GOT3 (cell line): ENCODE measurements at regions not wholly inside any gene's neighbourhood (a gene's known extent, or its start where the extent isn't known, plus 50 kb on each side); places are given as distances from the start of the nearest gene placed in this dataset.
"Not testable (repeated sequence)": the region's sequence is repeated elsewhere in the genome, so short reads cannot be mapped to it uniquely, and the experiment has no call there.

Experiments
- DNase-seq: peaks from one replicate; lab custom pipeline; 2025; ENCODE audit warnings: mixed read lengths; lab: John Stamatoyannopoulos, UW

DNA sequence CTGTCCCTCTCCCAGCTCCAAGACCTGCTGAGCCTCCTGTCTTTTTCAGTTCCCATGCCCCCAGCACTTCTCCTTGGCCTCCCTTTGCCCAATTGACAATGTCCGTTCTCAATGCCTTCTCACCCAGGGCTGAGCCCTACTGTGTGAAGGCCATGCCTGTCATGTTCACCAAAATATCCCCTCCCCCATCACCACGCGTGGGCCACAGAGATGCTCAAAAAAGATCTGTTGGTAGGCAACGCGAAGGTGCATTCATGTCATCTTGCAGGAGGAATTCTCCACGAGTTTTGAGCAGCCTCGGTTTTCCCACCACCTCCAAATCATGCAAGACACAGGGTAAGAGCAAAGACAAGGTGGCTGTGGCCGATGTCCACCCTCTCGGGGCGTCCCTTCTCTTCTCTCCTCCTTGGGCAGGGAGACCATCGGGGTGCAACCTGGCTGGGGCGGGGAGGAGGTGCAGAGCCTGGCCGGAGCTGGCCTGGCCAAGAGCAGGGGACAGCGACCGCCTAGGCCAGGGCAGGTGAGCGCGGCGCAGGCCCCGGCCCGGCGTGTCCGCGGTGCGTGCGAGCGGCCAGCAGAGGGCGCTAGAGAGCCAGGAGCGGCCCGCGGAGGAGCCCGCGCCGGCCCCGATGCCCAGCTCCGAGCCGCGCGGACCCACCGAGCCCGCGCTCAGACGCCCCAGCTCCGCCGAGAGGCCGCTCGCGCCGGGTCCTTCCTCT is 56.3 kb upstream of the KRTAP5-11 start:
- not testable (repeated sequence) for DNase-seq

DNA sequence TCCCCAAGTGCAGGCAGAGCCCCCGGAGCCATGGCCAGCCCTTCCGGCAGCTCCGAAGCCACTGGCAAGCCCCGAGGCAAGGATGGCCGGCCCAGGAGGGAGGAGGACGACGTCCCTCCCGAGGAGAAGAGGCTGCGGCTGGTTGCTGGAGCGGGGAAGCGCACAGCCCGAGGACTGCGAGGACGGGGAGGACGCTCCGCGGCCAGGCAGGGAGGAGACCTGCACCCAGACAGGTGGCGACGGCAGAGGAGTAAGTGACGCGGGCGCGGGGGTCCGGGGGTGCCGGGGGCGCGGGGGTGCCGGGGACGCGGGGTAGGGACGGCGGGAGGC is 56.8 kb upstream of the KRTAP5-11 start:
- not testable (repeated sequence) for DNase-seq

DNA sequence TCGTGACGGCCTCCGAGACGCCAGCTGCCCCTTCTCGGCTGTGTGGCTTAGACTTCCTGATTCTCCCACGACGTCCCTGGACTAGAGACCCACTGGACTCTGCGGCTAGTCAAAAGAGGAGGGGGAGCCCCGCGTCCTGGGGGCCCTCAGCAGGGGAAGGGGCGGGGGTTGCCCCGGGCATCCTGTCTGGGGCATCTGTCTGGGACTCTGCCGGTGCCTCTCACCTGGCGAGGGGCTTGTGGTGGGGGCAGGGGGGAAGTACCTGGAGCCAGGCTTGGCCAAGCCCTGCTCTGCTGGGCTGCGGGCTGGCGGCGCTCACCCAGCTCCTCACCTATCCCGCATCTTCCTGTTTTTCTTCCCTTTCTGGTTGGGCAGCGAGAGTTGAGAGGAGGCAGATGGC is 57.2 kb upstream of the KRTAP5-11 start:
- DNase-seq = not testable (repeated sequence)

DNA sequence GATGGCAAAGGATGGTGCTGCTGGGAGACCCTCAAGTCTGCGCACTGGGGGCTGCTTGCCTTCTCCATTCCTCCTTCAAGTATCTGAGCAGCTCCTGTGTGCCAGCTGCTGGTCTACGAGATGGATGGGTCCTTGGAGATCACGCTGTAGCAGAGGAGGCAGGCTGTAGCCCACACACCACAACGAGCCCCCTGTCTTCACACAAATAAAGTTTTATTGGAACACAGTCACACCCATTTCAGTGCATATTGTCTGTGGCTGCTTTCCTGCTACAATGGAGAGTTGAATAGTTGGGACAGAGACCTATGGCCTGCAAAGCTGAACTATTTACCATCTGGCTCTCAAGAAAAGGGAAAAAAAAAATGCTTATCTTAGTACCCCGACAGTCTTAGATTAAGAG is 64.4 kb upstream of the KRTAP5-11 start:
- DNase-seq = not testable (repeated sequence)

DNA sequence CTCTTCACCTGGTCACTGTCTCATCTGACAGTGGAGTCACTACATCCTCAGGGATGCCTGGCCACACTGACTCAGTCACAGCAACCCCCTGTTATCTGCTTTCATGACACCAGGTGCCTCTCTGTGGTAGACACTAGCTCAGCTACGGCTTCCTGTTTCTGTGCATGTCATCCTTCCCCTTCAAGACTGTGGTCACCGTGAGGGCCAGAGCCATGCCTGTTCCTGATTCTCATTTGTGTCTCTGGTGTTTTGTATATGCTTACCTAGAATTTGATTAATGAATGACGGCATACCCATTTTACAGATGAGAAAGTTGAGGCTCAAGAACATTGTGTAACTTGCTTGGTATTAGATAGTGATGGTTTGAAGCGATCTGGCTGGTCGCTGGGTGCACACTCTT is 70.3 kb upstream of the KRTAP5-11 start:
- not testable (repeated sequence) for DNase-seq

DNA sequence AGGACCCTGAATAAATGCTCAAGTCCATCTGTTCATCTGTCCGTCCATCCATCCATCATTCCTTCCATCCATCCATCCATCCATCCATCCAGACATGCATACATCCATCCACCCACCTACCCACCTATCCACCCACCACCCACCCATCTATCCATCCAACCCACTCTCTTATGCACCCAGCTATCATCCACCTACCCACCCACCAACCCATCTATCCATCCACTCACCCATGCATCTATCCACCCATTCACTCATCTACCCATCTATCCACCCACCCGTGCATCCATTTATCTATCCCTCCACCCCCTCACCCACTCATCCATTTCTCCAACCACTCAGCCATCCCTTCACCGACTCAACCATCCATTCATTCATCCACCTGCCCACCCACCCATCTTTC is 71.7 kb upstream of the KRTAP5-11 start:
- not testable (repeated sequence) for DNase-seq

DNA sequence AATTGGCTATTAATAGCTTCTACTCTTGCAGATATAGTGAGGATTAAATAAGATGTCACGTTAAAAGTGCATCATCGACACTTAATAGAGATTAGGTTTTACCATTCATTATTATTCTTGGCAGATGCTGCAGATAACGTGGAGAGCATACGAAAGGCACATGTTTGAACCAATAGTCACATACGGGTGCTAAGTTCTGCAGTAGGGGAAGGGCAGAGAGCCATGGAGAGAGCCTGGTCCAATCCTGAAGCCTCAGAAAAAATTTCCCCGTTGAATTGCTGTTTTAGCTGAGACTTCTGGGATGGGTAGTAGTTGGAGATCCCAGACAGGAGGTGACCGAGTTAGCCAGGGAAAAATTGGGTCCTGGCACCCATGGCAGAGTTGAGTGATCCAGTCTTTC is 72.4 kb upstream of the KRTAP5-11 start:
- not testable (repeated sequence) for DNase-seq

DNA sequence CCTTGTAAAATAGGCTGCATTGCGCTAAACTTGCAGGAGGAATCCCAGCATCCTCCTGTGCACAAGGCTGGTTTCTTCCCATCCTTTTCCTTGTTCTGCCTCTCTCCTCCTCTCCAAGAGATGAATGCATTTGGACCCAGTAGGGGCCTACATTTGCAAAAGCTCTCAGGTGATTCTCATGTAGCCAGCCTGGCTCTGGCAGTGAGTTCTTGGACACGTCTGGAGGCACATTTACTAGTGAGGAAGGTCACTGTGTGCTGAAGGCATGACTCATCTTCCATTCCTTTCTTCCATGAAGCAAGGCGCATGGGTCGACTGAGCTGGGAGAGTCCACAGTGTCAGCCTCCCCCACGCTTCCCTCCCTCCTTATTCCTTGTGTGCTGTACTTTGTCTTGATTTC is 73.8 kb upstream of the KRTAP5-11 start:
- not testable (repeated sequence) for DNase-seq

DNA sequence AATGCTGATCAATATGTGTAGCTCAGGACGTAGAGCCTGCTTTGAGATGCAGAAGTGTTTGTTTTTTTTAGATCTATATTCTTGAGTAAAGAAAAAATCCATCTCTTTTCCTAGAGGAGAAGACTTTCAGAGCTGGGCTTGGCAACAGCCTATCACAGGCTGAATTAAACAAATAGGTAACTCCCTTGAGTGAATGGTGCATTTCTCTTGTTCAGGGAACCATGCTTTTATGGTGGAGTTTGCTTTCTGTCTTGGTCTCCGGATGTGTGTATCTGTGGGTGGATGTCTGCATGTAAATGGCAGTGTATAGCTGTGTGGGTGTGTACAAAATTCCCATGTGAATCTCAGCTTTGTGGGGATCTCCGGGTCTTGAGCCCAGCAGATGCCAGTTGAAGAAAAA is 82.3 kb upstream of the KRTAP5-11 start:
- not testable (repeated sequence) for DNase-seq

DNA sequence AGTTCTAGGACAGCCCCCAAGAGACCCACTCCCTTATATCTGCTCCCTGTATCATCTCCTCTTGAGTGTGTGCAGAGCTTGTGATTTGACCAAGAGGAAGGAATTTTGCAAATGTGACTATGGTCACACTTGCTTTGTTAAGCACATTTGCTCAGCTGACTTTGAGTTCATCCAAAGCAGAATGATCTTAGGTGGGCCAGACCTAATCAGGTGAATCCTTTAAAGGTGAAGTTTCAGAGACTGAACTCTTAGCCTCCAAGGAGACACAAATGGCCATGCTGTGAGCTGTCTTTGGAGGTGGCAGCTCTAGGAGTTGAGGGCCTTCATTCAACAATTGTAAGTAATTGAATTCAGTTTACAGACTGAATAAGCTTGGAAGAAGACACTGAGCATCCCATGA is 115.4 kb upstream of the KRTAP5-11 start:
- DNase-seq = not testable (repeated sequence)

DNA sequence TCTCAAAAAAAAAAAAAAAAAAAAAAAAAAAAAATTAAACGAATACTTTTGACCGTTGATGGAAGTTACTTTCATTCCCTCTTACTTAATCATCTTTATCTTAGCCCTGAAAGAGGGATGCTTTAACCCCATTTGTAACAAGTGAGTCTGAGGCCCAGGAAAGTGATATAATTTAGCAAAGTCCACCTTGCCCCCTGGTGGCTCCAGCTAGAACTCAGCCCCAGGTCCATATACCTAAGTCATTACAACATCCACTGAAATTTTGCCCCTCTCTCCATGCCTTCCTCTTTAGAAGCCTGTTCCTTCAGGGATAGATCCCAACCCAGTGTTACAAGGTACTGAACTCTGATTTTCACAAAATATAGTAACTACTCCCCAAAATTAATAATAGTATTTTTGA is 116.3 kb upstream of the KRTAP5-11 start:
- DNase-seq = not testable (repeated sequence)

DNA sequence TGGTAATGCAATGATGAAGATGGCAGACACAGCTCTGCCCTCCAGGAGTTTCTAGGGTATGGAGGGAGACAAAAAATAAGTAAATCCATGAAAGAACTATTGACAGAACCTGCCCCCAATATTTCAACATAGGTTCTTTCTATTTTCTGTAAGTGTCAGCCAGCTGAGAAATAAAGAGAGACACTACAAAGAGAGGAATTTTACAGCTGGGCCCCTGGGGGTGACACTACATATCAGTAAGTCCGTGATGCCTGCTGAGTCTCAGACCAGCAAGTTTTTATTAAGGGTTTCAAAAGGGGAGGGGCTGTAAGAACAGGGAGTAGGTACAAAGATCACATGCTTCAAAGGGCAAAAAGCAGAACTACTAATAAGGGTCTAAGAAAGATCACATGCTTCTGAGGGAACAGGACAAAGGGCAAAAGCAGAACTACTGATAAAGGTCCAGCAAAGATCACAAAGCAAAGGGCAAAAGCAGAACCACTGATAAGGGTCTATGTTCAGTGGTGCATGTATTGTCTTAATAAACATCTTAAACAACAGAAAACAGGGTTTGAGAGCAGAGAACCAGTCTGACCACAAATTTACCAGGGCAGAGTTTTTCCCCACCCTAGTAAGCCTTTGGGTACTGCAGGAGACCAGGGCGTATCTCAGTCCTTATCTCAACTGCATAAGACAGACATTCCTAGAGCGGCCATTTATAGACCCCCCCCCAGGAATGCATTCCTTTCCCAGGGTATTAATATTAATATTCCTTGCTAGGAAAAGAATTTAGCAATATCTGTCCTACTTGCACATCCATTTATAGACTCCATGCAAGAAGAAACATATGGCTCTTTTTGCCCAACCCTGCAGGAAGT is 119.0 kb upstream of the KRTAP5-11 start:
- not testable (repeated sequence) for DNase-seq

DNA sequence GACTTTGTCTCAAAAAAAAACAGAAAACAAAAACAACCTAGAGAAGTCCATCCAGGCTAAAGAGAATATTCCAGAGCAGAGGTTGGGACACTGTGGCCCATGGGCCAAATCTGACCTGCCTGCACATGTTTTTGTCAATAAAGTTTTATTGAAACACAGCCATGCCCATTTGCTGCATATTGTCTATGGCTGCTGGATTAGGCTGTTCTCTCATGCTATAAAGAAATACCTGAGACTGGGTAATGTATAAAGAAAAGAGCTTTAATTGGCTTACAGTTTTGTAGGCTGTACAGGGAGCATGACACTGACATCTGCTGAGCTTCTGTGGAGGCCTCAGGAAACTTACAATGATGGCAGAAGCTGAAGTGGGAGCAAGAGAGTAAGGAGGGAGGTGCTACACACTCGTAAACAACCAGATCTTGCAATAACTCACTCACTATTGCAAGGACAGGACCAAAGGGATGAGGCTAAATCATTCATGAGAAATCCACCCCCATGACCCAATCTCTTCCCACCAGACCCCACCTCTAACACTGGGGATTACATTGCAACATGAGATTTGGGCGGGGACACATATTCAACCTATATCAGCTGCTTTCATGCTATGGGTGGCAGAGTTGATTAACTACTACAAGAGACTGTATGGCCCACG is 122.5 kb upstream of the KRTAP5-11 start:
- DNase-seq = not testable (repeated sequence)

DNA sequence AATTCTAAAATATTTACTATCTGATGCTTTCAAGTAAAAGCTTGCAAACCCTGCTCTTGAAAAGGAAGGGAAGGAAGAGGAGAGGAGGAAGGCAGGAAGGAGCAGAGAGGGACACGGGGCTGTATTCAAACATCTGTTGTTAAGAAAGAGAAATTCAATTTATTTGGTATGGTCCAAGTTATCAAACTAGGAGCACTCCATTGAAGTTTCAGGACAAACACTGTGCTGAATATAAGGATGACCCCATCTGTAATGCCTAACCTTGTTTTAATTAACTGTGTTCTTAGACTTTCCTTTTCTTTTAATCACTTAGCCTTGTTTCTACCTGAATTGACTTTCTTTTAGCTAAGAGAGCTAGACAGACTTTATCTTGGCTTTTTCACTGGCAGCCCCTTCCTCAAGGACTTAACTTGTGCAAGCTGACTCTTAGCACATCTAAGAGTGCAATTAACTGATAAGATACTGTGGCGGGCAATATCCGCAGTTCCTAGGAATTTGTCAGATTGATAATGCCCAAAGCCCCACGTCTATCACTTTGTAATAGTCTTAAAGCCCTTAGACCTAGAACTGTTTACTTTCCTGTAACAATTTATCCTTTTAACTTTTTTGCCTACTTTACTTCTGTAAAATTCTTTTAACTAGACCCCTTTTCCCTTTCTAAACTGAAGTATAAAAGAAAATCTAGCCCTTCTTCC is 123.2 kb upstream of the KRTAP5-11 start:
- DNase-seq = not testable (repeated sequence)

DNA sequence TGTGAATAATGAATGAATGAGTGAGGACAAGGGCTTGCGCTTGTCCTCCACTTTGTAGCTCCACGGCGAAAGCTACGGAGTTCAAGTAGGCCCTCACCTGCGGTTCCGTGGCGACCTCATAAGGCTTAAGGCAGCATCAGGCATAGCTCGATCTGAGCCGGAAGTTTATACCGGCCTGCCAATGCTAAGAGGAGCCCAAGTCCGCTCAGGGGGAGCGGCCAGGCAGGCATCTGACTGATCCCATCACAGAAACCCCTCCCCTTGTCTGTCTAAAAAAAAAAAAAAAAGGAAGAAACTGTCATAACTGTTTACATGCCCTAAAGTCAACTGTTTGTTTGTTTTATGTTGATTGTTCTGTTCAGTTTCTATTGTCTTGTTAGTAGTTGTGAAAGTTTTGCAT is 124.4 kb upstream of the KRTAP5-11 start:
- not testable (repeated sequence) for DNase-seq

DNA sequence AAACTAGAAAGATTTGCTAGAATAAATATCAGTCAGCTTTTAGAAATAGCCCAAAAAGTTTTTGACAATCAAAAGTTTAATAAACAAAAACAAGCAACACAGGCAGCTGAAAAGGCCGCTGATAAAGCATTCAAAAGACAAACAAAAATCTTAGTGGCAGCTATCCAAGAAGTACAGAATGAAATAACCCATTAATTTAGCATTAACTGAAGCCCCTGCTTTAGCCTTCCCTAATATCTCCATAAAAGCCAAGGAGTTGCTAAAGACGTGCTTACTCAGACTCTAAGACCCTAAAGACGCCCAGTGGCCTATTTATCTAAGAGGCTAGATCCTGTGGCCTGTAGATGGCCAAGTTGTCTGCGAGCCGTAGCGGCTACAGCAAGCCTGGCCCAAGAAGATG is 123.5 kb upstream of the DEFB108B start:
- not testable (repeated sequence) for DNase-seq

DNA sequence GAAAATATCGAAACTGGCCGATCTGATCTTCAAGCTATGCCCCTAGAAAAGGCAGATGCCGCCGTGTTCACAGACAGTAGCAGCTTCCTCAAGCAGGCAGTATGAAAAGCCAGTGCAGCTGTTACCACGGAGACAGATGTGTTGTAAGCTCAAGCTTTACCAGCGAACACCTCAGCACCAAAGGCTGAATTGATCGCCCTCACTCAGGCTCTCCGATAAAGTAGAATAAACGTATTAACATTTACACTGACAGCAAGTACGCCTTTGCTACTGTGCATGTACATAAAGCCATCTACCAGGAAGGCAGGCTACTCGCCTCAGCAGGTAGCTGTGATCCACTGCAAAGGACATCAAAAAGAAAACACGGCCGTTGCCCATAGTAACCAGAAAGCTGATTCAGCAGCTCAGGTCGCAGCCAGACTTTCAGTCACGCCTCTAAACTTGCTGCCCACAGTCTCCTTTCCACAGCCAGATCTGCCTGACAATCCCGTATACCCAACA is 122.8 kb upstream of the DEFB108B start:
- peak; percentile 9 for DNase-seq

DNA sequence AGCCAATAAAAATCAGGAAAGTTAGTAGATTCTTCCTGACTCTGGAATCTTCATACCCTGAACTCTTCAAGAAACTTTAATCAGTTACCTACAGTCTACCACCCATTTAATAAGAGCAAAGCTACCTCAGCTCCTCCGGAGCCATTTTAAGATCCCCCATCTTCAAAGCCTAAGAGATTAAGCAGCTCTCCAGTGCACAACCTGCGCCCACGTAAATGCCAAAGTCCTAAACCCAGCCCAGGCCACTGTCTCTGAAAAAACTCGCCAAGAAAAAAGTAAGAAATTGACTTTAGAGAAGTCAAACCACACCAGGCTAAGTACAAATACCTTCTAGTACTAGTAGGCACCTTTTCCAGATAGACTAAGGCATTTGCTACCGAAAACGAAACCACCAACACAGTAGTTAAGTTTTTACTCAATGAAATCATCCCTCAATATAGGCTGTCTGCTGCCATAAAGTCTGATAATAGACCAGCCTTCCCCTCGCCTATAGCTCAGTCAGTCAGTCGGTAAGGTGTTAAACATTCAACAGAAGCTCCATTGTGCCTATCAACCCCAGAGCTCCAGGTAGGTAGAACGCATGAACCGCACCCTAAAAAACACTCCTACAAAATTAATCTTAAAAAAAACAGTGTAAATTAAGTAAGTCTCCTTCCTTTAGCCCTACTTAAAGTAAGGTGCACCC is 122.2 kb upstream of the DEFB108B start:
- DNase-seq = not testable (repeated sequence)

DNA sequence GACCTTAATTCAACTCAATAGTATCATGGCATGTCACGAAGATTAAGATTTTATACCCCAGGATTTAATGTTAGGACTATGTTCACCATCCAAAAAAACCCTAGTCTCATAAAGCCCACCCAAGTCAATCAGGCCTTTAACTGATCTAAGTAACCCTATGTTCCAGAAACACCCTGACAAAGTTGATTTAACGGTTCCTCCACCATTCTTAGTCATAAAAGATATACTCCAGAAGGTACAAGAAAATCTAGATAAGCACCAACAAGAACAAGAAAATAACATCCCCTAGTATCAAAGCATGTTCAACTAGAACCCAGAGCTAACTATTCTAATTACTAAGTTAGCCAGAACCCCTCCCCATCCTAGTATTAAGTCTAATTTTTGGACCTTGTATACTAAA is 120.7 kb upstream of the DEFB108B start:
- DNase-seq = not testable (repeated sequence)

DNA sequence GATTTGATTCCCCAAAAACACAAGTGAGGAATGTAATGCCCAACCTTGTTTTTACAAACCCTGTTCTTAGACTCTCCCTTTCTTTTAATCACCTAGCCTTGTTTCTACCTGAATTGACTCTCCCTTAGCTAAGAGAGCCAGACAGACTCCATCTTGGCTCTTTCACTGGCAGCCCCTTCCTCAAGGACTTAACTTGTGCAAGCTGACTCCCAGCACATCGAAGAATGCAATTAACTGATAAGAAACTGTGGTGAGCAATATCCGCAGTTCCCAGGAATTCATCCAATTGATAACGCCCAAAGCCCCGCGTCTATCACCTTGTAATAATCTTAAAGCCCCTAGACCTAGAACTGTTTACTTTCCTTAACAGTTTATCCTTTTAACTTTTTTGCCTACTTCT is 120.2 kb upstream of the DEFB108B start:
- not testable (repeated sequence) for DNase-seq

DNA sequence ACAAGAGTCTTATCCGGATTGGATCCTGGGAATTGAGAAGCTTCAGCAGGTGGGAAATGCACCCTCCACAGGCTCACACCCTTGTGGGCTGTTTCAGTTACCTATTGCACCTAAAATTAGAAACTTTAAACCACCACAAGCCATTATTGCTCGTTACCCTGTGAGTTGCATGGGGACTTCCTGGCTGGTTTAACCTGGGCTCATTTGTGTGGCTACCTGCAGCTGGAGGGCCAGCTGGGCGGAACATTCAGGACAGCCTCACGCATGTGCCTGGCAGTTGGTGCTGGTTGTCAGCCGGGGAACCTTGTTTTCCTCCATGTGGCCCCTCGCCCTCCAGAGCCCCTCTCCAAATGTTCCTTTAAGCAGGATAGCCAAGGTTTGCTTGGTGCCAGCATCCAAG is 118.5 kb upstream of the DEFB108B start:
- DNase-seq = not testable (repeated sequence)
